Left cardiac atrium (tissue), 4 donors: ENCODE measurements at regions not wholly inside any gene's neighbourhood (a gene's known extent, or its start where the extent isn't known, plus 50 kb on each side); places are given as distances from the start of the nearest gene placed in this dataset.

Source experiments
- ATAC-seq, 2 donors: fragments of 200-7000 bp; cut with Tn5 transposase; one replicate each; pipeline ENCODE4 v1.9.1; 2020; ENCODE audit warnings: mild to moderate bottlenecking in 2 of 2, moderate library complexity in 2 of 2
- DNase-seq: peaks from one replicate; pipeline ENCODE4 v3.0.0-alpha.2; 2020
- intact Hi-C, 2 donors: fragments of 100-400 bp; cut with DNase I; formaldehyde crosslinking; loops; one replicate each; pipeline versions ENCODE4 v1.14.1 to v1.15.1; 2022 to 2023
- donor health status: DM: no; HTN: yes; CAD: no.
- donor health status: DM: no; HTN: yes; CAD: no; lungs with severe emphysema.
- donor health status: DM: yes; HTN: yes; CAD: no.
- donor health status: Dilated cardiomyopathy.

- intact Hi-C loops = no loop called here
- DNase-seq (no peak), ATAC-seq (peak in 1 of 2 donors; percentile 83)
These were observed 1225.2 kb downstream of the NCAM2 start for GRCh38 chr21:22223385-22223784.

GRCh38 chr21:22224261-22224660, 1226.1 kb downstream of the NCAM2 start:
- intact Hi-C loops = no loop called here
- DNase-seq (no peak), ATAC-seq (no peak)

- intact Hi-C loops = no loop called here
- no peak for DNase-seq
- ATAC-seq = no peak
These were observed 1227.1 kb downstream of the NCAM2 start for GRCh38 chr21:22225299-22225698.

GRCh38 chr21:22231013-22231412, 1232.8 kb downstream of the NCAM2 start:
- DNase-seq (no peak), ATAC-seq (no peak)
- intact Hi-C loops = no loop called here

GRCh38 chr21:22235866-22236590, 1237.8 kb downstream of the NCAM2 start:
- DNase-seq (no peak), ATAC-seq (no peak)
- intact Hi-C loops = no loop called here

- DNase-seq (no peak), ATAC-seq (no peak)
- intact Hi-C loops = no loop called here
These were observed 1246.3 kb downstream of the NCAM2 start for GRCh38 chr21:22244516-22244915.

- intact Hi-C loops = no loop called here
- DNase-seq (no peak), ATAC-seq (no peak)
These were observed 1252.1 kb downstream of the NCAM2 start for GRCh38 chr21:22250355-22250754.

- DNase-seq = no peak
- intact Hi-C loops = no loop called here
- no peak for ATAC-seq
These were observed 1255.6 kb downstream of the NCAM2 start for GRCh38 chr21:22253761-22254160.

GRCh38 chr21:22258821-22259220, 1260.6 kb downstream of the NCAM2 start:
- ATAC-seq = no peak
- DNase-seq = no peak
- intact Hi-C loops = no loop called here

- no peak for DNase-seq
- ATAC-seq = no peak
- intact Hi-C loops = no loop called here
These were observed 1262.1 kb downstream of the NCAM2 start for GRCh38 chr21:22260274-22260673.

GRCh38 chr21:22263890-22264289, 1265.7 kb downstream of the NCAM2 start:
- ATAC-seq = no peak
- intact Hi-C loops = no loop called here
- no peak for DNase-seq

- no peak for ATAC-seq
- DNase-seq = no peak
- intact Hi-C loops = no loop called here
These were observed 1279.1 kb downstream of the NCAM2 start for GRCh38 chr21:22277341-22277740.

GRCh38 chr21:22278366-22278765, 1280.2 kb downstream of the NCAM2 start:
- intact Hi-C loops = no loop called here
- ATAC-seq (no peak), DNase-seq (no peak)

- ATAC-seq = no peak
- intact Hi-C loops = no loop called here
- no peak for DNase-seq
These were observed 1282.6 kb downstream of the NCAM2 start for GRCh38 chr21:22280851-22281250.

GRCh38 chr21:22288885-22289499, 1290.8 kb downstream of the NCAM2 start:
- no peak for DNase-seq
- intact Hi-C loops = no loop called here
- no peak for ATAC-seq

- ATAC-seq (no peak), DNase-seq (no peak)
- intact Hi-C loops = no loop called here
These were observed 1293.9 kb downstream of the NCAM2 start for GRCh38 chr21:22292144-22292543.

GRCh38 chr21:22297575-22297974, 1299.4 kb downstream of the NCAM2 start:
- intact Hi-C loops = no loop called here
- no peak for DNase-seq
- ATAC-seq = no peak

GRCh38 chr21:22311741-22312462, 1313.7 kb downstream of the NCAM2 start:
- intact Hi-C loops = no loop called here
- DNase-seq (no peak), ATAC-seq (no peak)

- no peak for ATAC-seq
- DNase-seq = no peak
- intact Hi-C loops = no loop called here
These were observed 1316.8 kb downstream of the NCAM2 start for GRCh38 chr21:22314963-22315362.

- intact Hi-C loops = no loop called here
- DNase-seq (no peak), ATAC-seq (no peak)
These were observed 1321.2 kb downstream of the NCAM2 start for GRCh38 chr21:22319435-22319834.

- DNase-seq (no peak), ATAC-seq (no peak)
- intact Hi-C loops = no loop called here
These were observed 1344.7 kb downstream of the NCAM2 start for GRCh38 chr21:22342889-22343288.
